ENCODE measurements at regions not wholly inside any gene's neighbourhood (a gene's known extent, or its start where the extent isn't known, plus 50 kb on each side); places are given as distances from the start of the nearest gene placed in this dataset.

DNA sequence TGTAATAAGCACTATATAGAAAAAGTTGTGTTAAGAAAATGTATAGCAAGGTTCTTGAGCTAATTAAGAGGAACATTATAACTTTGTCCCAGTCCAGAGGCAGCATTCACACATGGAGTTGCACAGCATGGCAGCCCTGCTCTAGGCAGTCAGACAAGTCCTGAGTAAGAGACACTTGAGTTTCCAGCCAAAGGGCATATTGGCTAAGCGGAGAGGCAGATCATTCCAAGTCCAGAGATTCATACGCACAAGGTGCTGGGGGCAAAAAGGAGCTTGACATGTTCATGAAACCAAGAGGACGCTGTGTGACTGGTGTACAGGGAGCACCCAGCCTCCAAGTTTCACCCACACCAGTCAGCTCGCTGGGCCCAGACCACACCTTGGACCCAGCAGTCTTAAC lies 232.6 kb upstream of the IPO5 start:
- no peaks in the 10 kb centered on the region for H3K9me3 ChIP-seq (ENCODE audit: insufficient read depth in 2 of 2, low read depth in 1 of 2, low read length in 1 of 2)
- H4K5ac ChIP-seq (ENCODE audit: insufficient read length, low read depth, low read length), result no peak overlapping the region
- H3K23ac ChIP-seq (ENCODE audit: insufficient read length), result no peak overlapping the region
- no peaks in the 10 kb centered on the region; the same call in 1 of the 2 replicates for H3K23me2 ChIP-seq (ENCODE audit: low read depth, low read length)
- H3K27ac ChIP-seq (ENCODE audit: low read depth, low read length), result no peak overlapping the region
- no peak overlapping the region for H3K56ac ChIP-seq (replicated peaks; ENCODE audit: insufficient read length, low read depth, low read length)
- POLR2A ChIA-PET (ENCODE audit: partially characterized antibody), result no interaction called here
- no peak overlapping the region for H4K8ac ChIP-seq (ENCODE audit: extremely low read depth, insufficient read depth, low read length)
- no peak overlapping the region for H3K4me3 ChIP-seq (ENCODE audit: extremely low read depth in 1 of 4, insufficient read depth in 2 of 4, low read depth in 3 of 4, low read length in 4 of 4)
- H3K18ac ChIP-seq (ENCODE audit: extremely low read depth, low read length), result no peak overlapping the region
- H3K27me3 ChIP-seq (replicated peaks in 1 of 4; ENCODE audit: control insufficient read depth in 3 of 4, extremely low read depth in 1 of 4, insufficient read depth in 3 of 4, low read length in 3 of 4), result no peaks in the 10 kb centered on the region
- H2BK120ac ChIP-seq (replicated peaks; ENCODE audit: low read depth, low read length), result no peak overlapping the region
- no peak overlapping the region for H2BK20ac ChIP-seq (ENCODE audit: low read length)
- CTCF ChIA-PET (ENCODE audit: partially characterized antibody), result no interaction called here
- H3K14ac ChIP-seq (ENCODE audit: insufficient read length), result no peak overlapping the region
- 92% methylated on average over 4 of the region's 4 CpGs; no CpG with 5 or more reads in 1 of the 2 experiments for WGBS, 2 experiments (ENCODE audit: extremely low coverage in 1 of 2, insufficient coverage in 1 of 2, insufficient read length in 1 of 2, insufficient replicate concordance in 2 of 2, low coverage in 1 of 2, low lambda C conversion rate in 2 of 2, missing lambda C conversion rate in 1 of 2)
- no peak overlapping the region for H3K4me2 ChIP-seq (ENCODE audit: insufficient read depth in 1 of 2, low read depth in 2 of 2, low read length in 2 of 2)
- no peaks in the 10 kb centered on the region for H3K79me1 ChIP-seq (ENCODE audit: low read depth, low read length)
- H3K4ac ChIP-seq (replicated peaks; ENCODE audit: insufficient read length, low read depth, low read length), result no peak overlapping the region
- H2BK12ac ChIP-seq (ENCODE audit: low read depth, low read length), result no peak overlapping the region
- no peaks in the 10 kb centered on the region for H3K36me3 ChIP-seq (ENCODE audit: control insufficient read depth in 2 of 4, insufficient read depth in 4 of 4, low read length in 3 of 4)
- TF ChIP-seq EGR1 (IDR thresholded peaks at IDR 0.05; ENCODE audit: borderline replicate concordance, low read depth, low read length) (no peak), BCL11A (IDR thresholded peaks at IDR 0.05; ENCODE audit: low read depth in 2 of 2, low read length in 2 of 2) (no peak)
- H4K91ac ChIP-seq (replicated peaks; ENCODE audit: insufficient read length, low read length), result no peak overlapping the region
- no peak for FAIRE-seq
- H2AK5ac ChIP-seq (ENCODE audit: low read depth, low read length), result no peak overlapping the region
- H4K20me1 ChIP-seq (replicated peaks in 1 of 2; ENCODE audit: control insufficient read depth in 1 of 2, insufficient read depth in 2 of 2, low read length in 2 of 2), result no peaks in the 10 kb centered on the region
- no peak overlapping the region for H2AFZ ChIP-seq (ENCODE audit: low read length)
- no peak overlapping the region for H3K9ac ChIP-seq (replicated peaks in 1 of 4; ENCODE audit: extremely low read depth in 1 of 4, low read depth in 3 of 4, low read length in 3 of 4)
- DNase-seq (ENCODE audit: low read depth in 1 of 2, low spot score in 2 of 2), result no peak
- H3K4me1 ChIP-seq (replicated peaks in 1 of 4; ENCODE audit: control insufficient read depth in 3 of 4, insufficient read depth in 4 of 4, low read length in 3 of 4), result no peaks in the 10 kb centered on the region
- H2BK5ac ChIP-seq (ENCODE audit: low read depth, low read length), result no peak overlapping the region
- no peak overlapping the region for H2BK15ac ChIP-seq (ENCODE audit: low read length)
- no peaks in the 10 kb centered on the region for H3K79me2 ChIP-seq (ENCODE audit: control insufficient read depth in 1 of 2, insufficient read depth in 2 of 2, low read length in 2 of 2)
